ENCODE measurements at regions not wholly inside any gene's neighbourhood (a gene's known extent, or its start where the extent isn't known, plus 50 kb on each side); places are given as distances from the start of the nearest gene placed in this dataset.
"Not testable (repeated sequence)": the region's sequence is repeated elsewhere in the genome, so short reads cannot be mapped to it uniquely, and the experiment has no call there.

GRCh38 chr2:5592916-5593315 lies 99.3 kb upstream of the SOX11 start:
- no peak for DNase-seq

DNA sequence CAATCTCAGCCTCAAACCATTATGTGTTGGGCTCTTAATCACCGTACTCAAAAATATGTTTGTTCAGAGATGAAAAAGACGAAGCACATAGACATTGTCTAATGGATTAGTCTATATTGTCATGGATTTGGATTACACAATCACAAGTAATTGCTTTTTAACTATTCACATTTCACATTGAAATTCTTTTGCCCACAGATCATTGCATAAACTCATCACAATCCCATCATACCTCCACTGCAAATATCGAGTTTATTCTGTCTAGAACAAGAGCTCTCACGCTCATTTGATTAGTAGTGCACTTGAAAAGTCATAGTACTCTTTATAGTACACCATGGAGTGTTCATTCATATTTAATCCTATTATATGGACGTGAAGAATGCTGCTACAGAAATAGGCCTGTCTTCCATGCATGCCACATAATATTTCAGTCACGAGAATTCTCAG lies 97.9 kb upstream of the SOX11 start:
- DNase-seq, result no peak

DNA sequence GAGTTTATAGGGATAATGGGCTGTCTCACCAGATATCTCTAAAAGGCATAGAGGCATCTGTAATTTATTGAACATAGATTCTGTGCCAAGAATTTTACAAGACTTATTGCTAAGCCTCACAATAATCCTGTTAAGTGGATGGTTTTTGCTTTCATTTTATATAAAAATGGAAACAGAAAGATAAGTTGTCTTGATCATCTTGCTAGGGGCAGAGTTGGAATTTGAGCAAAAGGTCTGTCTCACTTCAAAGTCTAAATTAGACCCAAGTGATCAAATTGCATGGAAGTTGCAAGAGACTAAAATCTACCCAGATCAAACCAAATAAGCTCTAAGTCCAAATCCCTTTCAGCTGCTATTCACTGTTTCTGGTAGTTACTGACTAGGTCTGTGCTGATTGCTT lies 95.3 kb upstream of the SOX11 start:
- no peak for DNase-seq

DNA sequence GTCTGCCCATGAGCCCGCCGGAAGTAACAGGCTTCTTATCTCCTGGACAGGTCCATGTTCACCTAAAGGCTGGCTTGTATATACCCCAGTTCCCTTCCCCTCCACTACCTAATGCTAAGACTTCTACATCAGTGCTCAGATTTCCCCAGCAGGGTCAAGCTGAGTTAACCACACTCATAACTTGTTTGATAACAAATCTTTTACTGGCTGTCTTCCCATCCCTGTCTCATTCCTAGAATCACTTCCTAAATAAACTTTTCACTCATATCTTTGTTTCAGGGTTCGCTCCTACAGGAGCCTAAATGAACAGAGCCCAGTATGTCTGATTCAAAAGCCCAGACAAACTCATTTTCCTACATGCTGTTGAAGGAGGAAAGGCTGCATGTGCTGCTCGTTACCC lies 94.0 kb upstream of the SOX11 start:
- no peak for DNase-seq

- no peak for DNase-seq
These were observed 83.0 kb upstream of the SOX11 start for GRCh38 chr2:5609201-5609600.

DNA sequence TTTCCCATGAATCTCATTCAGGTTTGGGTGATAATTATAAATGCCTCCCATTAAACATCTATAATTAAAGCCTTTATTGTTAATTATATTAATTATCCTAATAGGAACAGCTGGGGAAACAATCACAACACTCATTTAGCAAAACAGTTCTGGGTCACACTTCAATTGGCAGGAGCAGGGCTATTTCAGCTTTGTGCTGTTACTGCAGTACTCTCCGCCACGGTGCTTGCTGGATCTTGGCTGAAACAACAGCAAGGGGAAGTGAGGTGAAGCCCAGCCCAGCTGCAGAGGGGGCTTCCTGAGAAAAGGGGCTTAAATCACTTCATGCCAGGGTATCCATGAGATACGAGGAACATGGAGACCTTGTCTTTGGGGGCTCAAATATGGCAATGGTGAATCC lies 79.5 kb upstream of the SOX11 start:
- no peak for DNase-seq

DNA sequence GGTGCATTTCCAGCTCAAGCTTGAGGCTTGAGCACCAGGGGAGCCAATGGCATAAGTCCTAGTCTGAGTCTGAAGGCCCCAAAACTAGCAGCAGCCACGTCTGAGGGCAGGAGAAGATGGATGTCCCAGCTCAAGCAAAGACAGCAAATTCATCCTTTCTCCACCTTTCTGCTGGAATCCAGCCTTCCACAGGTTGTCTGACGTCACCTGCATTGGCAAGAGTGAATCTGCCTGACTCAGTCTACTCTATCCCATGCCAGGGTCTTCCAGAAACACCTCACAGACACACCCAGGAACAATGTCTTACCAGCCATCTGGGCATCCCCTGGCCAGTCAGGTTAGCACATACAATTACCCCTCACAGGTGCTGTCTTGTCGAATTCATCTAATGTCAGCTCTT lies 76.2 kb upstream of the SOX11 start:
- DNase-seq, result no peak

- DNase-seq, result no peak
These were observed 74.8 kb upstream of the SOX11 start for GRCh38 chr2:5617358-5617757.

DNA sequence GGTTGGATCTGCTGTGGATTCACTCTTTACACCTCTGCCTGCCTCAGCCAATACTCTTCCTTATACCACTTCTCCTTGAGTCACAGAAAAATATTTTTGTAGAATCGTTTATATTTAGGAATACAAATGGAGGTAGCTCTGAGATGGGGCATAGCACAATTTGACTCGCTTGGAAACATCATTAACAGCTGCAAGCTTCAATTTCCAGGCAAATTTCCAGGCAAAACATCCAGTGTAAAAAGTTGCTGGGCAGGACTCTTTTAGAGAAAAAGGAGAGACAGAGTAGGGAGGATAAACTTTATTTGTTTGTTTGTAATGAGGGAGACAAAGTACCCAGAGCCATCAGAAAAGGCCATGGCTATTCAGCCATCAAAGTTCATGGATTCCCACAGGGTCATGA lies 74.4 kb upstream of the SOX11 start:
- DNase-seq, result no peak

- no peak for DNase-seq
These were observed 73.9 kb upstream of the SOX11 start for GRCh38 chr2:5618271-5618670.

- DNase-seq, result not testable (repeated sequence)
These were observed 66.6 kb upstream of the SOX11 start for GRCh38 chr2:5625556-5626065.

DNA sequence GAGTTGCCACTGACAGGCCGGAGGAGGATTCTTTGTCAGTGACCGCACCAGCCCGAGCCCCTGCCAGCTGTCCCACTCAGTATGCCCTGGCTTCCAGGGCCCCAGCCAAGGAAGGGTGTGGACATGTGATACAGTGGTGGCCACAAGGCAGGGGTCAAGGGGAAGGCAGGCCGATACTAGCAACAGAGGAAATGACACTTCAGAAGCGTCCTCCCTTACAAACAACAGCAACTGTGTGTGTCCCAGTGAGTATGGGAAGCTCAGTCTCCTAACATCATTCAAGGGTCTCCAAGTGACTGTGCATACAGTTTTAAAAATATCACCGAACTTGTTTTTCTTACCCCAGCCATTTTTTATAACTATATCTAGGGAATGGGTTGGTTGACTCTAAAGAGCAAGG lies 63.7 kb upstream of the SOX11 start:
- DNase-seq, result not testable (repeated sequence)

DNA sequence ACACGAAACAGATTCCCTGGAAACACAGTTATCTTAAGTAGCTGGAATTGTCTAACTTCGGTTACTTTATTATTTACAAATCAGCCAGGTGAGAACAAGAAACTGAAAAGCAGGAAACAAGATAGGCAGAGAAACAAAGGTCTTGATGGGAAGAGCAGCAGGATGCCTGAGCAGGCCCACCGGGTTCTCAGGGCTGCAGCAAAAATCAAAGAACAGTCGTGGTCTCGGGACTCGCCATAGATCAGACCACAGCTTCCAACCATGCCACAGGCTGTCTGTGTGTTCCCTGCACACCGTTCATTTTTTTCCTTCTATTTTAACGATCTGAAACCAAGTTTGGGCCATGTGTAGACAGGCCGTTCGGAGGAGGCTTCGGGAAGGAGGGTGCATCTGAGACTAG lies 62.7 kb upstream of the SOX11 start:
- not testable (repeated sequence) for DNase-seq

- DNase-seq, result not testable (repeated sequence)
These were observed 55.1 kb upstream of the SOX11 start for GRCh38 chr2:5637051-5637450.

Measured in stimulated activated CD4-positive, alpha-beta T cell treated with anti-CD3 and anti-CD28 coated beads, Interleukin-2, amount 100 ng/mL, for 48 hours (primary cell).